H1 (cell line): ENCODE measurements at regions not wholly inside any gene's neighbourhood (a gene's known extent, or its start where the extent isn't known, plus 50 kb on each side); places are given as distances from the start of the nearest gene placed in this dataset.

Experiments
- CHD7 ChIP-seq: fragments of 300-600 bp; sonication (generic); IDR thresholded peaks from 2 replicates; pipeline ENCODE4 v1.7.1; 2012; ENCODE audit warnings: low read length, moderate library complexity, mild to moderate bottlenecking, inconsistent platforms; ENCODE audit not compliant: insufficient replicate concordance

DNA sequence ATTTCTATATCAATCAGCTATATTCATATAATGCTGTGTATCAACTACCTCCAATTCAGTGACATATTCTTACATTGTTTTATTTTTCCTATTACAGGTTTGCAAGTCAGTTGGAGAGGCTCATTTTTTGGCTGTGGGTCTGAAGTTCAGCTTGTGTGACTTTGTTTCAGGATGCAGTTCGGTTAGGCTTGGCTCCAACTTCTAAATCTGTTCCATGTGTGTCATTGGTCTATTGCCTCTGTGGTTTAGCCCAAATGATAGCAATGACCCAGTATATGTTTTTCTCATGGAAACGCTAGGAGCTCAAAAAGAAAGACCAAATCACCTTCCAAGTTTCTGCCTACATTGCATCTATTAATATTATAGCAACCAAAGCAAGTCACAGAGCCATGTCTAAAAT lies 848.6 kb upstream of the LRFN5 start (continued):
- no peak for TF ChIP-seq CHD7
- TF ChIP-seq, all 59 proteins: peak for 0
